ENCODE measurements at regions not wholly inside any gene's neighbourhood (a gene's known extent, or its start where the extent isn't known, plus 50 kb on each side); places are given as distances from the start of the nearest gene placed in this dataset.

- Histone ChIP-seq H3K27ac (no peak overlapping the region), H3K4me3 (no peak overlapping the region), H3K4me1 (no peaks in the 10 kb centered on the region), H3K9me3 (no peaks in the 10 kb centered on the region), H3K27me3 (no peaks in the 10 kb centered on the region), H3K36me3 (no peaks in the 10 kb centered on the region)
- intact Hi-C loops (cut with DNase I; ENCODE audit: low total_unique reads) = no loop called here
- DNase-seq = no peak
- TF ChIP-seq POLR2A (IDR thresholded peaks at IDR 0.05) = no peak
- TF ChIP-seq CTCF (IDR thresholded peaks at IDR 0.05) = no peak
These were observed 118.1 kb downstream of the CCDC34 start for GRCh38 chr11:27244900-27245299.

- Histone ChIP-seq H3K27ac (no peak overlapping the region), H3K9me3 (no peaks in the 10 kb centered on the region), H3K27me3 (no peaks in the 10 kb centered on the region), H3K36me3 (no peaks in the 10 kb centered on the region), H3K4me1 (no peaks in the 10 kb centered on the region), H3K4me3 (no peak overlapping the region)
- intact Hi-C loops (cut with DNase I; ENCODE audit: low total_unique reads) = no loop called here
- DNase-seq = no peak
- TF ChIP-seq CTCF (IDR thresholded peaks at IDR 0.05) (no peak), POLR2A (IDR thresholded peaks at IDR 0.05) (no peak)
These were observed 120.4 kb downstream of the CCDC34 start for GRCh38 chr11:27242591-27242990.

- H3K27ac ChIP-seq = no peak overlapping the region
- H3K9me3 ChIP-seq = no peaks in the 10 kb centered on the region
- intact Hi-C loops (cut with DNase I; ENCODE audit: low total_unique reads) = no loop called here
- no peaks in the 10 kb centered on the region for H3K36me3 ChIP-seq
- no peaks in the 10 kb centered on the region for H3K27me3 ChIP-seq
- TF ChIP-seq CTCF (IDR thresholded peaks at IDR 0.05) = no peak
- TF ChIP-seq POLR2A (IDR thresholded peaks at IDR 0.05) = no peak
- no peak for DNase-seq
- no peaks in the 10 kb centered on the region for H3K4me1 ChIP-seq
- no peak overlapping the region for H3K4me3 ChIP-seq
These were observed 121.5 kb downstream of the CCDC34 start for GRCh38 chr11:27241311-27242122.

- Histone ChIP-seq H3K27me3 (no peaks in the 10 kb centered on the region), H3K4me1 (no peaks in the 10 kb centered on the region), H3K27ac (no peak overlapping the region), H3K36me3 (no peaks in the 10 kb centered on the region), H3K4me3 (no peak overlapping the region), H3K9me3 (no peaks in the 10 kb centered on the region)
- intact Hi-C loops (cut with DNase I; ENCODE audit: low total_unique reads) = no loop called here
- TF ChIP-seq POLR2A (IDR thresholded peaks at IDR 0.05) (no peak), CTCF (IDR thresholded peaks at IDR 0.05) (no peak)
- DNase-seq = peak in 1 of 2 donors; percentile 35
These were observed 123.6 kb downstream of the CCDC34 start for GRCh38 chr11:27239305-27239942.

- no peaks in the 10 kb centered on the region for H3K27me3 ChIP-seq
- H3K9me3 ChIP-seq = no peaks in the 10 kb centered on the region
- no peaks in the 10 kb centered on the region for H3K36me3 ChIP-seq
- no peak for DNase-seq
- TF ChIP-seq POLR2A (IDR thresholded peaks at IDR 0.05) = no peak
- no peak for TF ChIP-seq CTCF (IDR thresholded peaks at IDR 0.05)
- H3K27ac ChIP-seq = no peak overlapping the region
- peaks cover 0 to 3% of the 10 kb centered on the region in 2 donors for H3K4me1 ChIP-seq
- intact Hi-C loops (cut with DNase I; ENCODE audit: low total_unique reads) = no loop called here
- H3K4me3 ChIP-seq = no peak overlapping the region
These were observed 124.2 kb downstream of the CCDC34 start for GRCh38 chr11:27238811-27239210.

All from uterus (tissue), 3 donors.